Eye (tissue), 1 donor: ENCODE measurements at regions not wholly inside any gene's neighbourhood (a gene's known extent, or its start where the extent isn't known, plus 50 kb on each side); places are given as distances from the start of the nearest gene placed in this dataset.
A peak's percentile ranks its signal among the peaks of the same experiment; 100 is the strongest.
"Not testable (repeated sequence)": the region's sequence is repeated elsewhere in the genome, so short reads cannot be mapped to it uniquely, and the experiment has no call there.

Experiments
- DNase-seq: peaks from one replicate; pipeline ENCODE4 v3.0.0-alpha.2; 2015

- no peak for DNase-seq
Observed at GRCh38 chr1:18564676-18565075, 66.0 kb upstream of the PAX7 start.

GRCh38 chr1:18565321-18565720, 65.3 kb upstream of the PAX7 start:
- no peak for DNase-seq

- no peak for DNase-seq
Observed at GRCh38 chr1:18568489-18568888, 62.2 kb upstream of the PAX7 start.

GRCh38 chr1:18569251-18569650, 61.4 kb upstream of the PAX7 start:
- no peak for DNase-seq

- DNase-seq, result no peak
Observed at GRCh38 chr1:18569811-18570545, 60.7 kb upstream of the PAX7 start.

- peak; percentile 36 for DNase-seq
Observed at GRCh38 chr1:18571275-18571674, 59.4 kb upstream of the PAX7 start.

GRCh38 chr1:18572022-18572880, 58.4 kb upstream of the PAX7 start:
- no peak for DNase-seq

GRCh38 chr1:18573170-18573569, 57.5 kb upstream of the PAX7 start:
- DNase-seq, result no peak

- no peak for DNase-seq
Observed at GRCh38 chr1:18574754-18575153, 55.9 kb upstream of the PAX7 start.

GRCh38 chr1:18575620-18576019, 55.0 kb upstream of the PAX7 start:
- peak; percentile 70 for DNase-seq

GRCh38 chr1:18578271-18578670, 52.4 kb upstream of the PAX7 start:
- DNase-seq, result no peak

- not testable (repeated sequence) for DNase-seq
Observed at GRCh38 chr1:18579267-18579666, 51.4 kb upstream of the PAX7 start.

- DNase-seq, result no peak
Observed at GRCh38 chr1:18580047-18580446, 50.6 kb upstream of the PAX7 start.

- DNase-seq, result no peak
Observed at GRCh38 chr1:18580691-18581419, 49.8 kb upstream of the PAX7 start.
